NCI-H2081 treated with DMSO at 0.1 percent for 48 hours (cell line): ENCODE measurements at regions not wholly inside any gene's neighbourhood (a gene's known extent, or its start where the extent isn't known, plus 50 kb on each side); places are given as distances from the start of the nearest gene placed in this dataset.
"Not testable (repeated sequence)": the region's sequence is repeated elsewhere in the genome, so short reads cannot be mapped to it uniquely, and the experiment has no call there.

ENCODE experiments used
- DNase-seq: peaks from one replicate; lab custom pipeline; 2025; lab: John Stamatoyannopoulos, UW

GRCh38 chr5:113721171-113721570, 207.7 kb downstream of the YTHDC2 start:
- DNase-seq: no peak

GRCh38 chr5:113723021-113723420, 209.5 kb downstream of the YTHDC2 start:
- no peak for DNase-seq

- no peak for DNase-seq
Observed at GRCh38 chr5:113735751-113736150, 222.3 kb downstream of the YTHDC2 start.

- DNase-seq: no peak
Observed at GRCh38 chr5:113742176-113742575, 228.7 kb downstream of the YTHDC2 start.

- DNase-seq: no peak
Observed at GRCh38 chr5:113742639-113743038, 229.1 kb downstream of the YTHDC2 start.

- DNase-seq: no peak
Observed at GRCh38 chr5:113748403-113748802, 234.9 kb downstream of the YTHDC2 start.

GRCh38 chr5:113749334-113749733, 235.8 kb downstream of the YTHDC2 start:
- DNase-seq: no peak

- not testable (repeated sequence) for DNase-seq
Observed at GRCh38 chr5:113753182-113753581, 239.7 kb downstream of the YTHDC2 start.

GRCh38 chr5:113755516-113755915, 242.0 kb downstream of the YTHDC2 start:
- no peak for DNase-seq

- DNase-seq: no peak
Observed at GRCh38 chr5:113757508-113757907, 244.0 kb downstream of the YTHDC2 start.

- DNase-seq: no peak
Observed at GRCh38 chr5:113759505-113759904, 246.0 kb downstream of the YTHDC2 start.

GRCh38 chr5:113760486-113760885, 247.0 kb downstream of the YTHDC2 start:
- no peak for DNase-seq

- DNase-seq: no peak
Observed at GRCh38 chr5:113761594-113761993, 248.1 kb downstream of the YTHDC2 start.

- no peak for DNase-seq
Observed at GRCh38 chr5:113764382-113764781, 250.9 kb downstream of the YTHDC2 start.

- DNase-seq: not testable (repeated sequence)
Observed at GRCh38 chr5:113766827-113767226, 253.3 kb downstream of the YTHDC2 start.

GRCh38 chr5:113770648-113771047, 257.2 kb downstream of the YTHDC2 start:
- no peak for DNase-seq

- no peak for DNase-seq
Observed at GRCh38 chr5:113771483-113771882, 258.0 kb downstream of the YTHDC2 start.

GRCh38 chr5:113776168-113776567, 262.7 kb downstream of the YTHDC2 start:
- no peak for DNase-seq

GRCh38 chr5:113776832-113777525, 263.5 kb downstream of the YTHDC2 start:
- no peak for DNase-seq

- no peak for DNase-seq
Observed at GRCh38 chr5:113778147-113778546, 264.7 kb downstream of the YTHDC2 start.

- DNase-seq: no peak
Observed at GRCh38 chr5:113788141-113788655, 274.7 kb downstream of the YTHDC2 start.

- no peak for DNase-seq
Observed at GRCh38 chr5:113789769-113790168, 276.3 kb downstream of the YTHDC2 start.

- DNase-seq: no peak
Observed at GRCh38 chr5:113792806-113793205, 279.3 kb downstream of the YTHDC2 start.

- no peak for DNase-seq
Observed at GRCh38 chr5:113794981-113795380, 281.5 kb downstream of the YTHDC2 start.
